Loucy (cell line): ENCODE measurements at regions not wholly inside any gene's neighbourhood (a gene's known extent, or its start where the extent isn't known, plus 50 kb on each side); places are given as distances from the start of the nearest gene placed in this dataset.

ENCODE experiments used
- CTCF ChIP-seq: fragments of 200-600 bp; sonication (generic); conservative IDR thresholded peaks from 2 replicates; pipeline ENCODE4 v1.5.1; 2014; ENCODE audit warnings: mild to moderate bottlenecking, antibody characterized with exemption, low read length
- EZH2phosphoT487 ChIP-seq: fragments of 200-600 bp; IDR thresholded peaks from 2 replicates; pipeline ENCODE4 v1.6.1; 2018; ENCODE audit warnings: antibody characterized with exemption, mild to moderate bottlenecking, moderate library complexity, borderline replicate concordance

GRCh38 chr1:58075188-58075578 is 471.3 kb downstream of the OMA1 start:
- no peak for TF ChIP-seq CTCF
- TF ChIP-seq EZH2phosphoT487 = no peak
